H1 (cell line): ENCODE measurements at regions not wholly inside any gene's neighbourhood (a gene's known extent, or its start where the extent isn't known, plus 50 kb on each side); places are given as distances from the start of the nearest gene placed in this dataset.

Source experiments
- BACH1 ChIP-seq: IDR thresholded peaks from 2 replicates; pipeline ENCODE4 v1.6.1; 2012; ENCODE audit warnings: low read length, improper control_type of control experiment
- CBX5 ChIP-seq: fragments of 300-800, 300-1000 bp; sonication (generic); IDR thresholded peaks from 2 replicates; pipeline ENCODE4 v1.7.1; 2016; ENCODE audit warnings: antibody characterized with exemption, low read length, low read depth
- CREB1 ChIP-seq: IDR thresholded peaks from 2 replicates; pipeline ENCODE4 v1.6.1; 2012; ENCODE audit warnings: inconsistent platforms
- EZH2 ChIP-seq: fragments of 200-600 bp; sonication (generic); IDR thresholded peaks from 2 replicates; pipeline ENCODE4 v1.7.1; 2012; ENCODE audit warnings: low read depth, mild to moderate bottlenecking, moderate library complexity, low read length, inconsistent platforms; ENCODE audit not compliant: severe bottlenecking
- RAD21 ChIP-seq, 2 experiments: IDR thresholded peaks in 1 of 2; conservative IDR thresholded peaks in 1 of 2; 2 replicates each; pipeline ENCODE4 v1.6.1; 2011; ENCODE audit warnings: low read depth in 2 of 2, low read length in 2 of 2, improper control_type of control experiment in 1 of 2, inconsistent platforms in 1 of 2, mild to moderate bottlenecking in 1 of 2, moderate library complexity in 1 of 2
- TEAD4 ChIP-seq: IDR thresholded peaks from 2 replicates; pipeline ENCODE4 v1.6.1; 2012; ENCODE audit warnings: low read depth, low read length, inconsistent platforms, mixed read lengths
- ZNF274 ChIP-seq: IDR thresholded peaks from 2 replicates; pipeline ENCODE4 v1.7.0; 2012; ENCODE audit warnings: low read length, borderline replicate concordance; ENCODE audit errors: extremely low read depth
- TF ChIP-seq, protein P1 (sequence below), 3 experiments: IDR thresholded peaks; 1 replicate in 2 of 3; 2 replicates in 1 of 3; pipeline versions ENCODE4 v1.5.1 to v1.6.1; 2011; ENCODE audit warnings: low read length in 3 of 3, mild to moderate bottlenecking in 3 of 3, inconsistent platforms in 2 of 3, low read depth in 1 of 3, moderate library complexity in 1 of 3; ENCODE audit not compliant: insufficient read depth in 1 of 3; ENCODE audit errors: control extremely low read depth in 1 of 3

DNA sequence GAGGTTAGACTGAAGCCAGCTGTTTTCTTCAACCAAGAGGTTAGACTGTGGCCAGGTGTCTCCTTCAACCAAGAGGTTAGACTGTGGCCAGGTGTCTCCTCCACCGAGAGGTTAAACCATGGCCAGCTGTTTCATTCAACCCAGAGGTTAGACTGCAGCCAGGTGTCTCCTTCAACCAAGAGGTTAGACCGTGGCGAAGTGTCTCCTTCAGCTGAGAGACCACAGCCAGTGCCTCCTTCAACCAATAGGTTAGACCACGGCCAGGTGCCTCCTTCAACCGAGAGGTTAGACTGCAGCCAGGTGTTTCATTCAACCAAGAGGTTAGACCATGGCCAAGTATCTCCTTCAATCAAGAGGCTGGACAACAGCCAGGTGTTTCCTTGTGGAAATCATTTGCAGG is 498.1 kb downstream of the TBC1D22A start:
- TF ChIP-seq TEAD4 (no peak), CBX5 (no peak), EZH2 (no peak), ZNF274 (no peak), CREB1 (no peak), RAD21 (IDR thresholded peaks at IDR 0.05 in 1 of 2, conservative IDR thresholded peaks at IDR 0.05 in 1 of 2; ENCODE audit: low read depth in 2 of 2, low read length in 2 of 2) (no peak), BACH1 (no peak)
- TF ChIP-seq, protein P1, sequence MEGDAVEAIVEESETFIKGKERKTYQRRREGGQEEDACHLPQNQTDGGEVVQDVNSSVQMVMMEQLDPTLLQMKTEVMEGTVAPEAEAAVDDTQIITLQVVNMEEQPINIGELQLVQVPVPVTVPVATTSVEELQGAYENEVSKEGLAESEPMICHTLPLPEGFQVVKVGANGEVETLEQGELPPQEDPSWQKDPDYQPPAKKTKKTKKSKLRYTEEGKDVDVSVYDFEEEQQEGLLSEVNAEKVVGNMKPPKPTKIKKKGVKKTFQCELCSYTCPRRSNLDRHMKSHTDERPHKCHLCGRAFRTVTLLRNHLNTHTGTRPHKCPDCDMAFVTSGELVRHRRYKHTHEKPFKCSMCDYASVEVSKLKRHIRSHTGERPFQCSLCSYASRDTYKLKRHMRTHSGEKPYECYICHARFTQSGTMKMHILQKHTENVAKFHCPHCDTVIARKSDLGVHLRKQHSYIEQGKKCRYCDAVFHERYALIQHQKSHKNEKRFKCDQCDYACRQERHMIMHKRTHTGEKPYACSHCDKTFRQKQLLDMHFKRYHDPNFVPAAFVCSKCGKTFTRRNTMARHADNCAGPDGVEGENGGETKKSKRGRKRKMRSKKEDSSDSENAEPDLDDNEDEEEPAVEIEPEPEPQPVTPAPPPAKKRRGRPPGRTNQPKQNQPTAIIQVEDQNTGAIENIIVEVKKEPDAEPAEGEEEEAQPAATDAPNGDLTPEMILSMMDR (IDR thresholded peaks at IDR 0.05; ENCODE audit: control extremely low read depth in 1 of 3, insufficient read depth in 1 of 3, low read depth in 1 of 3, low read length in 3 of 3) = no peak
